ENCODE measurements at regions not wholly inside any gene's neighbourhood (a gene's known extent, or its start where the extent isn't known, plus 50 kb on each side); places are given as distances from the start of the nearest gene placed in this dataset.

- TF ChIP-seq SPI1 (IDR thresholded peaks at IDR 0.05; ENCODE audit: low read depth, low read length) = no peak
- no peak for DNase-seq (ENCODE audit: insufficient read length, low spot score)
- no peak for FAIRE-seq
Observed at GRCh38 chr7:34298492-34299013, 359.5 kb upstream of the NPSR1 start.

- DNase-seq (ENCODE audit: insufficient read length, low spot score) (no peak), FAIRE-seq (no peak)
- TF ChIP-seq TAF1 (IDR thresholded peaks at IDR 0.05; ENCODE audit: low read depth, low read length) = no peak
- no peak for TF ChIP-seq POLR2A (IDR thresholded peaks at IDR 0.05; ENCODE audit: low read depth, low read length)
Observed at GRCh38 chr7:34299066-34299465, 359.0 kb upstream of the NPSR1 start.

GRCh38 chr7:34307540-34307939 lies 350.5 kb upstream of the NPSR1 start:
- FAIRE-seq (no peak), DNase-seq (ENCODE audit: insufficient read length, low spot score) (no peak)
- no peak for TF ChIP-seq POLR2A (IDR thresholded peaks at IDR 0.05; ENCODE audit: low read depth, low read length)
- no peak for TF ChIP-seq POU2F2 (IDR thresholded peaks at IDR 0.05; ENCODE audit: low read depth, low read length)
- no peak for TF ChIP-seq POLR2AphosphoS5 (IDR thresholded peaks at IDR 0.05; ENCODE audit: low read depth, low read length)
- TF ChIP-seq PAX5 (IDR thresholded peaks at IDR 0.05; ENCODE audit: insufficient read depth, low read length, severe bottlenecking) = no peak
- no peak for TF ChIP-seq SPI1 (IDR thresholded peaks at IDR 0.05; ENCODE audit: low read depth, low read length)
- TF ChIP-seq TAF1 (IDR thresholded peaks at IDR 0.05; ENCODE audit: low read depth, low read length) = no peak

GRCh38 chr7:34308595-34308994 lies 349.4 kb upstream of the NPSR1 start:
- no peak for TF ChIP-seq POLR2AphosphoS5 (IDR thresholded peaks at IDR 0.05; ENCODE audit: low read depth, low read length)
- TF ChIP-seq POU2F2 (IDR thresholded peaks at IDR 0.05; ENCODE audit: low read depth, low read length) = no peak
- no peak for TF ChIP-seq TAF1 (IDR thresholded peaks at IDR 0.05; ENCODE audit: low read depth, low read length)
- TF ChIP-seq POLR2A (IDR thresholded peaks at IDR 0.05; ENCODE audit: low read depth, low read length) = no peak
- DNase-seq (ENCODE audit: insufficient read length, low spot score) (no peak), FAIRE-seq (no peak)

GRCh38 chr7:34309116-34309515 lies 348.9 kb upstream of the NPSR1 start:
- DNase-seq (ENCODE audit: insufficient read length, low spot score) = no peak
- TF ChIP-seq POU2F2 (IDR thresholded peaks at IDR 0.05; ENCODE audit: low read depth, low read length) (no peak), POLR2A (IDR thresholded peaks at IDR 0.05; ENCODE audit: low read depth, low read length) (no peak), SPI1 (IDR thresholded peaks at IDR 0.05; ENCODE audit: low read depth, low read length) (no peak), TAF1 (IDR thresholded peaks at IDR 0.05; ENCODE audit: low read depth, low read length) (no peak), POLR2AphosphoS5 (IDR thresholded peaks at IDR 0.05; ENCODE audit: low read depth, low read length) (no peak), PAX5 (IDR thresholded peaks at IDR 0.05; ENCODE audit: insufficient read depth, low read length, severe bottlenecking) (no peak)
- FAIRE-seq = no peak

GRCh38 chr7:34309584-34309983 lies 348.4 kb upstream of the NPSR1 start:
- FAIRE-seq = no peak
- TF ChIP-seq TAF1 (IDR thresholded peaks at IDR 0.05; ENCODE audit: low read depth, low read length) (no peak), POLR2AphosphoS5 (IDR thresholded peaks at IDR 0.05; ENCODE audit: low read depth, low read length) (no peak), POU2F2 (IDR thresholded peaks at IDR 0.05; ENCODE audit: low read depth, low read length) (no peak), PAX5 (IDR thresholded peaks at IDR 0.05; ENCODE audit: insufficient read depth, low read length, severe bottlenecking) (no peak), SPI1 (IDR thresholded peaks at IDR 0.05; ENCODE audit: low read depth, low read length) (no peak), POLR2A (IDR thresholded peaks at IDR 0.05; ENCODE audit: low read depth, low read length) (no peak)
- no peak for DNase-seq (ENCODE audit: insufficient read length, low spot score)

GRCh38 chr7:34311591-34311990 lies 346.4 kb upstream of the NPSR1 start:
- DNase-seq (ENCODE audit: insufficient read length, low spot score) (no peak), FAIRE-seq (no peak)
- TF ChIP-seq TAF1 (IDR thresholded peaks at IDR 0.05; ENCODE audit: low read depth, low read length) = no peak
- TF ChIP-seq POLR2AphosphoS5 (IDR thresholded peaks at IDR 0.05; ENCODE audit: low read depth, low read length) = no peak
- no peak for TF ChIP-seq POLR2A (IDR thresholded peaks at IDR 0.05; ENCODE audit: low read depth, low read length)

- TF ChIP-seq POLR2AphosphoS5 (IDR thresholded peaks at IDR 0.05; ENCODE audit: low read depth, low read length) (no peak), POLR2A (IDR thresholded peaks at IDR 0.05; ENCODE audit: low read depth, low read length) (no peak), SPI1 (IDR thresholded peaks at IDR 0.05; ENCODE audit: low read depth, low read length) (no peak), PAX5 (IDR thresholded peaks at IDR 0.05; ENCODE audit: insufficient read depth, low read length, severe bottlenecking) (no peak), POU2F2 (IDR thresholded peaks at IDR 0.05; ENCODE audit: low read depth, low read length) (no peak), TAF1 (IDR thresholded peaks at IDR 0.05; ENCODE audit: low read depth, low read length) (no peak)
- no peak for FAIRE-seq
Observed at GRCh38 chr7:34312624-34313023, 345.4 kb upstream of the NPSR1 start.

GRCh38 chr7:34313289-34313688 lies 344.7 kb upstream of the NPSR1 start:
- TF ChIP-seq PAX5 (IDR thresholded peaks at IDR 0.05; ENCODE audit: insufficient read depth, low read length, severe bottlenecking) (no peak), TAF1 (IDR thresholded peaks at IDR 0.05; ENCODE audit: low read depth, low read length) (no peak), SPI1 (IDR thresholded peaks at IDR 0.05; ENCODE audit: low read depth, low read length) (no peak), POLR2AphosphoS5 (IDR thresholded peaks at IDR 0.05; ENCODE audit: low read depth, low read length) (no peak), POU2F2 (IDR thresholded peaks at IDR 0.05; ENCODE audit: low read depth, low read length) (no peak), POLR2A (IDR thresholded peaks at IDR 0.05; ENCODE audit: low read depth, low read length) (no peak)
- DNase-seq (ENCODE audit: insufficient read length, low spot score) (no peak), FAIRE-seq (no peak)

More at GRCh38 chr7:34312624-34313023, 345.4 kb upstream of the NPSR1 start:
- DNase-seq (ENCODE audit: insufficient read length, low spot score) = no peak

GRCh38 chr7:34315032-34315431 lies 343.0 kb upstream of the NPSR1 start:
- no peak for FAIRE-seq
- DNase-seq (ENCODE audit: insufficient read length, low spot score) = no peak
- TF ChIP-seq POLR2AphosphoS5 (IDR thresholded peaks at IDR 0.05; ENCODE audit: low read depth, low read length) (no peak), TAF1 (IDR thresholded peaks at IDR 0.05; ENCODE audit: low read depth, low read length) (no peak), POLR2A (IDR thresholded peaks at IDR 0.05; ENCODE audit: low read depth, low read length) (no peak), POU2F2 (IDR thresholded peaks at IDR 0.05; ENCODE audit: low read depth, low read length) (no peak), PAX5 (IDR thresholded peaks at IDR 0.05; ENCODE audit: insufficient read depth, low read length, severe bottlenecking) (no peak), SPI1 (IDR thresholded peaks at IDR 0.05; ENCODE audit: low read depth, low read length) (no peak)

GRCh38 chr7:34317039-34317438 lies 341.0 kb upstream of the NPSR1 start:
- TF ChIP-seq POLR2AphosphoS5 (IDR thresholded peaks at IDR 0.05; ENCODE audit: low read depth, low read length) (no peak), POLR2A (IDR thresholded peaks at IDR 0.05; ENCODE audit: low read depth, low read length) (no peak), POU2F2 (IDR thresholded peaks at IDR 0.05; ENCODE audit: low read depth, low read length) (no peak), TAF1 (IDR thresholded peaks at IDR 0.05; ENCODE audit: low read depth, low read length) (no peak), PAX5 (IDR thresholded peaks at IDR 0.05; ENCODE audit: insufficient read depth, low read length, severe bottlenecking) (no peak), SPI1 (IDR thresholded peaks at IDR 0.05; ENCODE audit: low read depth, low read length) (no peak)
- DNase-seq (ENCODE audit: insufficient read length, low spot score) = no peak
- no peak for FAIRE-seq
